Liver (tissue), 7 donors: ENCODE measurements at regions not wholly inside any gene's neighbourhood (a gene's known extent, or its start where the extent isn't known, plus 50 kb on each side); places are given as distances from the start of the nearest gene placed in this dataset.

ENCODE experiments used
- DNase-seq: peaks from one replicate; pipeline ENCODE4 v3.0.0-alpha.2; 2017; ENCODE audit warnings: low spot score
- H3K27ac ChIP-seq, 2 donors: one replicate each; pipeline ENCODE4 v1.7.0; 2013; ENCODE audit warnings: inconsistent platforms in 2 of 2, low read length in 2 of 2, control low read depth in 1 of 2, low read depth in 1 of 2, mild to moderate bottlenecking in 1 of 2
- H3K27me3 ChIP-seq, 4 donors: one replicate each; pipeline versions ENCODE4 v1.6.1 to v1.7.0; 2013; ENCODE audit warnings: low read length in 3 of 4, inconsistent platforms in 1 of 4, mild to moderate bottlenecking in 1 of 4, moderate library complexity in 1 of 4; ENCODE audit not compliant: control insufficient read depth in 4 of 4, insufficient read depth in 4 of 4
- H3K36me3 ChIP-seq, 4 donors: one replicate each; pipeline versions ENCODE4 v1.6.1 to v1.7.0; 2013; ENCODE audit warnings: low read length in 3 of 4, mild to moderate bottlenecking in 3 of 4, low read depth in 1 of 4, moderate library complexity in 1 of 4; ENCODE audit not compliant: control insufficient read depth in 4 of 4, insufficient read depth in 3 of 4
- H3K4me1 ChIP-seq, 4 donors: one replicate each; pipeline versions ENCODE4 v1.6.1 to v1.7.0; 2013; ENCODE audit warnings: low read length in 3 of 4, mild to moderate bottlenecking in 3 of 4, moderate library complexity in 1 of 4; ENCODE audit not compliant: control insufficient read depth in 4 of 4, insufficient read depth in 4 of 4
- H3K4me3 ChIP-seq, 3 donors: one replicate each; pipeline versions ENCODE4 v1.6.1 to v1.7.0; 2013; ENCODE audit warnings: low read length in 3 of 3, control low read depth in 1 of 3, low read depth in 1 of 3, mild to moderate bottlenecking in 1 of 3
- H3K9ac ChIP-seq, 2 donors: one replicate each; pipeline ENCODE4 v1.7.0; 2013; ENCODE audit warnings: low read length in 2 of 2, mild to moderate bottlenecking in 2 of 2, moderate library complexity in 2 of 2, control low read depth in 1 of 2, low read depth in 1 of 2
- H3K9me3 ChIP-seq, 4 donors: one replicate each; pipeline versions ENCODE4 v1.6.1 to v1.7.0; 2013; ENCODE audit warnings: low read length in 3 of 4; ENCODE audit not compliant: control insufficient read depth in 4 of 4
- EGR1 ChIP-seq, 2 donors: IDR thresholded peaks; 2 replicates each; pipeline ENCODE4 v1.6.1; 2016 to 2018; ENCODE audit warnings: antibody characterized with exemption in 2 of 2, low read depth in 2 of 2
- FOXA1 ChIP-seq: IDR thresholded peaks from 2 replicates; pipeline ENCODE4 v1.6.1; 2016; ENCODE audit warnings: antibody characterized with exemption
- FOXA2 ChIP-seq: IDR thresholded peaks from 2 replicates; pipeline ENCODE4 v1.6.1; 2016; ENCODE audit warnings: antibody characterized with exemption
- HNF4A ChIP-seq, 2 donors: conservative IDR thresholded peaks; 2 replicates each; pipeline ENCODE4 v1.6.1; 2016; ENCODE audit warnings: antibody characterized with exemption in 2 of 2, mild to moderate bottlenecking in 2 of 2
- NR2F2 ChIP-seq: IDR thresholded peaks from 2 replicates; pipeline ENCODE4 v1.6.1; 2016; ENCODE audit warnings: antibody characterized with exemption
- REST ChIP-seq: IDR thresholded peaks from 2 replicates; pipeline ENCODE4 v1.6.1; 2016; ENCODE audit warnings: antibody characterized with exemption, mild to moderate bottlenecking
- ZBTB33 ChIP-seq: IDR thresholded peaks from 2 replicates; pipeline ENCODE4 v1.6.1; 2016; ENCODE audit warnings: antibody characterized with exemption
- WGBS: extraction: QIAGEN DNeasy Blood & Tissue Kit; methylation state at CpG from one replicate; pipeline ENCODE4 v1.1.7; 2013; 5-methylcytosine and 5-hydroxymethylcytosine counted together
- donor health status: healthy.
- donor health status: healthy.
- donor health status: healthy.
- donor health status: healthy.

- no peak for DNase-seq
- TF ChIP-seq REST: no peak
- WGBS: 96% methylated on average over 26 of the region's 26 CpGs
- Histone ChIP-seq H3K9ac (no peak overlapping the region), H3K27ac (no peak overlapping the region), H3K4me1 (peaks cover 14 to 42% (median 41%) of the 10 kb centered on the region in 4 donors), H3K27me3 (no peaks in the 10 kb centered on the region), H3K36me3 (peaks cover 0 to 20% (median 6%) of the 10 kb centered on the region in 4 donors), H3K4me3 (no peak overlapping the region), H3K9me3 (no peaks in the 10 kb centered on the region)
Measured at GRCh38 chr12:124377981-124378509, 83.2 kb downstream of the RFLNA start.

- no peak overlapping the region for H3K9ac ChIP-seq
- peaks cover 0 to 25% (median 11%) of the 10 kb centered on the region in 4 donors for H3K36me3 ChIP-seq
- H3K27ac ChIP-seq: no peak overlapping the region
- H3K4me1 ChIP-seq: peaks cover 16 to 44% (median 35%) of the 10 kb centered on the region in 4 donors
- H3K4me3 ChIP-seq: no peak overlapping the region
- DNase-seq: no peak
- H3K27me3 ChIP-seq: no peaks in the 10 kb centered on the region
- TF ChIP-seq NR2F2 (no peak), ZBTB33 (no peak), EGR1 (IDR thresholded peaks at IDR 0.05; ENCODE audit: low read depth in 2 of 2) (no peak)
- H3K9me3 ChIP-seq: no peaks in the 10 kb centered on the region
- 93% methylated on average over 9 of the region's 9 CpGs for WGBS
Measured at GRCh38 chr12:124376435-124376834, 81.5 kb downstream of the RFLNA start.

- Histone ChIP-seq H3K36me3 (peaks cover 0 to 25% (median 11%) of the 10 kb centered on the region in 4 donors), H3K9me3 (no peaks in the 10 kb centered on the region), H3K27me3 (no peaks in the 10 kb centered on the region), H3K4me1 (peaks cover 19 to 43% (median 33%) of the 10 kb centered on the region in 4 donors), H3K27ac (no peak overlapping the region), H3K4me3 (no peak overlapping the region), H3K9ac (no peak overlapping the region)
- 94% methylated on average over 14 of the region's 14 CpGs for WGBS
- TF ChIP-seq REST (no peak), FOXA1 (no peak), NR2F2 (no peak), HNF4A (conservative IDR thresholded peaks at IDR 0.05) (no peak), EGR1 (IDR thresholded peaks at IDR 0.05; ENCODE audit: low read depth in 2 of 2) (no peak), FOXA2 (no peak)
- DNase-seq: no peak
Measured at GRCh38 chr12:124375789-124376175, 80.9 kb downstream of the RFLNA start.
